D721Med (cell line): ENCODE measurements at regions not wholly inside any gene's neighbourhood (a gene's known extent, or its start where the extent isn't known, plus 50 kb on each side); places are given as distances from the start of the nearest gene placed in this dataset.
A peak's percentile ranks its signal among the peaks of the same experiment; 100 is the strongest.

Experiments
- DNase-seq: peaks from one replicate; pipeline ENCODE4 v3.0.0; 2011; ENCODE audit warnings: low spot score; ENCODE audit not compliant: insufficient read length
- FAIRE-seq: peaks from 2 replicates; lab custom pipeline; 2011; peaks lifted over from hg19 to GRCh38; lab: Jason Lieb, UNC
- CTCF ChIP-seq: IDR thresholded peaks from 2 replicates; pipeline ENCODE4 v1.5.1; 2012; ENCODE audit warnings: mild to moderate bottlenecking, control low read depth; ENCODE audit not compliant: insufficient read depth; ENCODE audit errors: missing control alignments

GRCh38 chr3:144361002-144361401, 389.4 kb downstream of the DIPK2A start:
- DNase-seq (no peak), FAIRE-seq (no peak)
- no peak for TF ChIP-seq CTCF

GRCh38 chr3:144362126-144362525, 390.5 kb downstream of the DIPK2A start:
- DNase-seq, result no peak
- FAIRE-seq, result no peak
- no peak for TF ChIP-seq CTCF

- no peak for TF ChIP-seq CTCF
- DNase-seq, result no peak
- no peak for FAIRE-seq
These were observed 392.2 kb downstream of the DIPK2A start for GRCh38 chr3:144363856-144364255.

- DNase-seq (no peak), FAIRE-seq (peak; percentile 55)
- TF ChIP-seq CTCF, result no peak
These were observed 393.1 kb downstream of the DIPK2A start for GRCh38 chr3:144364737-144365136.

- TF ChIP-seq CTCF, result no peak
- no peak for DNase-seq
- no peak for FAIRE-seq
These were observed 397.7 kb downstream of the DIPK2A start for GRCh38 chr3:144369129-144369879.

- DNase-seq, result no peak
- no peak for FAIRE-seq
- no peak for TF ChIP-seq CTCF
These were observed 403.5 kb downstream of the DIPK2A start for GRCh38 chr3:144375088-144375487.

- no peak for TF ChIP-seq CTCF
- no peak for DNase-seq
- FAIRE-seq, result no peak
These were observed 409.2 kb downstream of the DIPK2A start for GRCh38 chr3:144380849-144381248.
